Sigmoid colon (tissue), 4 donors: ENCODE measurements at regions not wholly inside any gene's neighbourhood (a gene's known extent, or its start where the extent isn't known, plus 50 kb on each side); places are given as distances from the start of the nearest gene placed in this dataset.

ENCODE experiments used
- CTCF ChIP-seq, 4 experiments: fragments of 450-650 bp in 3 of 4; fragments of 200-600 bp in 1 of 4; IDR thresholded peaks; one replicate each; pipeline ENCODE4 v1.5.1; 2016 to 2019; ENCODE audit warnings: antibody characterized with exemption in 4 of 4, mild to moderate bottlenecking in 3 of 4, moderate library complexity in 2 of 4
- EP300 ChIP-seq, 4 donors: sonication (generic); formaldehyde crosslinking; IDR thresholded peaks; one replicate each; pipeline ENCODE4 v1.6.1; 2017; ENCODE audit warnings: antibody characterized with exemption in 4 of 4
- POLR2A ChIP-seq, 2 donors: fragments of 450-650 bp; IDR thresholded peaks; one replicate each; pipeline ENCODE4 v1.6.1; 2016; ENCODE audit warnings: antibody characterized with exemption in 2 of 2, mild to moderate bottlenecking in 2 of 2, moderate library complexity in 2 of 2
- POLR2AphosphoS5 ChIP-seq, 4 donors: sonication (generic); formaldehyde crosslinking; IDR thresholded peaks; one replicate each; pipeline ENCODE4 v1.6.1; 2017; ENCODE audit warnings: antibody characterized with exemption in 4 of 4

GRCh38 chr6:37578104-37578503, 78.4 kb upstream of the CCDC167 start:
- TF ChIP-seq CTCF (IDR thresholded peaks at IDR 0.05) (no peak), POLR2AphosphoS5 (IDR thresholded peaks at IDR 0.05) (no peak), POLR2A (IDR thresholded peaks at IDR 0.05) (no peak), EP300 (IDR thresholded peaks at IDR 0.05) (no peak)
